CD4-positive, alpha-beta T cell treated with Interferon alpha-2 for 1 hour (primary cell): ENCODE measurements at regions not wholly inside any gene's neighbourhood (a gene's known extent, or its start where the extent isn't known, plus 50 kb on each side); places are given as distances from the start of the nearest gene placed in this dataset.
"Not testable (repeated sequence)": the region's sequence is repeated elsewhere in the genome, so short reads cannot be mapped to it uniquely, and the experiment has no call there.

Source experiments
- DNase-seq, 2 donors: peaks; one replicate each; pipeline ENCODE4 v3.0.0-alpha.2; 2020 to 2022

GRCh38 chr15:32536507-32537172, 56.6 kb upstream of the GOLGA8N start:
- peak; percentile 2 to 48 for DNase-seq

- not testable (repeated sequence) for DNase-seq
Observed at GRCh38 chr15:32536057-32536493, 57.2 kb upstream of the GOLGA8N start.

GRCh38 chr15:32535150-32535898, 57.9 kb upstream of the GOLGA8N start:
- DNase-seq = not testable (repeated sequence)

- DNase-seq = not testable (repeated sequence)
Observed at GRCh38 chr15:32522900-32523299, 67.5 kb upstream of the GOLGA8O start.

- not testable (repeated sequence) for DNase-seq
Observed at GRCh38 chr15:32522421-32522820, 67.0 kb upstream of the GOLGA8O start.

- DNase-seq = not testable (repeated sequence)
Observed at GRCh38 chr15:32518976-32519375, 63.5 kb upstream of the GOLGA8O start.

GRCh38 chr15:32518013-32518412, 62.6 kb upstream of the GOLGA8O start:
- DNase-seq = not testable (repeated sequence)

- DNase-seq = not testable (repeated sequence)
Observed at GRCh38 chr15:32516954-32517353, 61.5 kb upstream of the GOLGA8O start.

- not testable (repeated sequence) for DNase-seq
Observed at GRCh38 chr15:32513378-32513777, 57.9 kb upstream of the GOLGA8O start.

- DNase-seq = not testable (repeated sequence)
Observed at GRCh38 chr15:32510027-32510426, 54.6 kb upstream of the GOLGA8O start.

GRCh38 chr15:32508081-32508480, 52.6 kb upstream of the GOLGA8O start:
- DNase-seq = not testable (repeated sequence)

GRCh38 chr15:32506787-32507186, 51.4 kb upstream of the GOLGA8O start:
- not testable (repeated sequence) for DNase-seq

- DNase-seq = not testable (repeated sequence)
Observed at GRCh38 chr15:32505633-32506032, 50.2 kb upstream of the GOLGA8O start.
